Thyroid gland (tissue), 4 donors: ENCODE measurements at regions not wholly inside any gene's neighbourhood (a gene's known extent, or its start where the extent isn't known, plus 50 kb on each side); places are given as distances from the start of the nearest gene placed in this dataset.

Source experiments
- DNase-seq, 2 donors: peaks; one replicate each; pipeline ENCODE4 v3.0.0-alpha.2; 2019
- H3K27ac ChIP-seq, 3 donors: fragments of 200-600 bp; sonication (generic); 1 replicate in 2 of 3; 2 replicates in 1 of 3; pipeline ENCODE4 v1.5.1; 2016 to 2019; ENCODE audit warnings: mild to moderate bottlenecking in 1 of 3, moderate library complexity in 1 of 3
- H3K27me3 ChIP-seq: fragments of 200-600 bp; sonication (generic); one replicate; pipeline ENCODE4 v1.5.1; 2019
- H3K36me3 ChIP-seq, 2 donors: fragments of 200-600 bp; sonication (generic); one replicate each; pipeline ENCODE4 v1.5.1; 2016 to 2019
- H3K4me1 ChIP-seq, 2 donors: fragments of 200-600 bp; sonication (generic); one replicate each; pipeline ENCODE4 v1.5.1; 2017 to 2019
- H3K4me3 ChIP-seq, 3 donors: fragments of 200-600 bp; sonication (generic); replicated peaks in 1 of 3; 1 replicate in 2 of 3; 2 replicates in 1 of 3; pipeline ENCODE4 v1.5.1; 2016; ENCODE audit warnings: mild to moderate bottlenecking in 1 of 3
- H3K9me3 ChIP-seq: fragments of 200-600 bp; sonication (generic); one replicate; pipeline ENCODE4 v1.5.1; 2017
- POLR2A ChIP-seq, 2 donors: fragments of 450-650 bp; IDR thresholded peaks; one replicate each; pipeline ENCODE4 v1.6.1; 2017; ENCODE audit warnings: antibody characterized with exemption in 2 of 2, mild to moderate bottlenecking in 2 of 2, moderate library complexity in 1 of 2
- WGBS, 2 donors: methylation state at CpG; one replicate each; pipeline ENCODE4 v1.1.5; 2017; 5-methylcytosine and 5-hydroxymethylcytosine counted together
- intact Hi-C: fragments of 100-400 bp; cut with DNase I; formaldehyde crosslinking; loops from one replicate; pipeline ENCODE4 v1.15.1; 2023
- TF ChIP-seq, protein P1 (sequence below), 6 experiments: fragments of 200-600 bp in 3 of 6; fragments of 450-650 bp in 3 of 6; sonication (generic) in 3 of 6; IDR thresholded peaks; one replicate each; pipeline ENCODE4 v1.5.1; 2016 to 2019; ENCODE audit warnings: antibody characterized with exemption in 6 of 6, mild to moderate bottlenecking in 2 of 6, inconsistent platforms in 1 of 6, moderate library complexity in 1 of 6

DNA sequence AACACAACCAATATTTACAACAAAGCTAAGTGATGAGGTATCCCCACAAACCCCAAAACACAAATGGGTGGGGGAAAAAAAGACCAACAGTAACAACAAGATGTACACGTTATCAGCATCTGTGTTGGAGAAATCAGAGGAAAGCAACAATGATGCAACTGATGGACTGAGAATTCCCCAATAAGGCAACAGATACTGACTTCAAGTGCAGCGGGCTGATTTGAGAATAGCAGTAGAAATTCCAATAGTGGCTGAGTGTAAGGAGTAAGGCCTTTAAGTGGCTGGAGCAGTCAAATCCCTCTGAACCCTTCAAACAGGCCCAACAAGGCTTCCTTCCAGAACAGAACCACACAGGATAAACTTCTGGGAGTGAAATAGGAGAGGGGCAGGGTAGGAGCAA is 97.6 kb downstream of the TM2D1 start:
- Histone ChIP-seq H3K4me1 (no peaks in the 10 kb centered on the region), H3K9me3 (no peaks in the 10 kb centered on the region), H3K27ac (no peak overlapping the region), H3K27me3 (no peaks in the 10 kb centered on the region), H3K4me3 (no peak overlapping the region), H3K36me3 (no peaks in the 10 kb centered on the region)
- no peak for TF ChIP-seq POLR2A (IDR thresholded peaks at IDR 0.05)
- TF ChIP-seq, protein P1, sequence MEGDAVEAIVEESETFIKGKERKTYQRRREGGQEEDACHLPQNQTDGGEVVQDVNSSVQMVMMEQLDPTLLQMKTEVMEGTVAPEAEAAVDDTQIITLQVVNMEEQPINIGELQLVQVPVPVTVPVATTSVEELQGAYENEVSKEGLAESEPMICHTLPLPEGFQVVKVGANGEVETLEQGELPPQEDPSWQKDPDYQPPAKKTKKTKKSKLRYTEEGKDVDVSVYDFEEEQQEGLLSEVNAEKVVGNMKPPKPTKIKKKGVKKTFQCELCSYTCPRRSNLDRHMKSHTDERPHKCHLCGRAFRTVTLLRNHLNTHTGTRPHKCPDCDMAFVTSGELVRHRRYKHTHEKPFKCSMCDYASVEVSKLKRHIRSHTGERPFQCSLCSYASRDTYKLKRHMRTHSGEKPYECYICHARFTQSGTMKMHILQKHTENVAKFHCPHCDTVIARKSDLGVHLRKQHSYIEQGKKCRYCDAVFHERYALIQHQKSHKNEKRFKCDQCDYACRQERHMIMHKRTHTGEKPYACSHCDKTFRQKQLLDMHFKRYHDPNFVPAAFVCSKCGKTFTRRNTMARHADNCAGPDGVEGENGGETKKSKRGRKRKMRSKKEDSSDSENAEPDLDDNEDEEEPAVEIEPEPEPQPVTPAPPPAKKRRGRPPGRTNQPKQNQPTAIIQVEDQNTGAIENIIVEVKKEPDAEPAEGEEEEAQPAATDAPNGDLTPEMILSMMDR (IDR thresholded peaks at IDR 0.05) = no peak
- intact Hi-C loops = no loop called here
- 88% methylated on average over 2 of the region's 2 CpGs for WGBS, 2 donors
- no peak for DNase-seq

DNA sequence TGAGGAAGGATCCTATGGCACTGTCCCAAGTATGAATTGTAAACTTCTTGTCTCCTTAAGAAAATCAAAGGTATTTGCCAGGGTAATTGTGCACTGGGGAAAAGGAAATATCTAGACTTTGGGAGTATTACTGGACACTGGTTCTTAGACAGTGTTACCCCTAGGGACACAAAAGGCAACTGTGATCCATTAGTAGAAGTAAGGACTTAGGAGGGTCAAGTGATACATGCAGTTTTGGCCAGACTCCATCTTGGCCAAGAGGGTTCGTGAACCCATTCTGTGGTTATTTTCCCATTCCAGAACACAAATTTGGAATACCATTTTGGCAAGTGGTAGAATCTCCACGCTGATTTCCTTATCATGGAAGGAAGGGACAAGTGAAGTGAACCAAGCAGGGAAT is 98.1 kb downstream of the TM2D1 start:
- Histone ChIP-seq H3K9me3 (no peaks in the 10 kb centered on the region), H3K4me1 (no peaks in the 10 kb centered on the region), H3K27me3 (no peaks in the 10 kb centered on the region), H3K27ac (no peak overlapping the region), H3K36me3 (no peaks in the 10 kb centered on the region), H3K4me3 (no peak overlapping the region)
- intact Hi-C loops = no loop called here
- TF ChIP-seq, protein P1 (IDR thresholded peaks at IDR 0.05) = no peak
- TF ChIP-seq POLR2A (IDR thresholded peaks at IDR 0.05) = no peak
- peak in 1 of 2 donors; percentile 8 for DNase-seq
- 73 to 75% methylated on average over 2 of the region's 2 CpGs for WGBS, 2 donors

DNA sequence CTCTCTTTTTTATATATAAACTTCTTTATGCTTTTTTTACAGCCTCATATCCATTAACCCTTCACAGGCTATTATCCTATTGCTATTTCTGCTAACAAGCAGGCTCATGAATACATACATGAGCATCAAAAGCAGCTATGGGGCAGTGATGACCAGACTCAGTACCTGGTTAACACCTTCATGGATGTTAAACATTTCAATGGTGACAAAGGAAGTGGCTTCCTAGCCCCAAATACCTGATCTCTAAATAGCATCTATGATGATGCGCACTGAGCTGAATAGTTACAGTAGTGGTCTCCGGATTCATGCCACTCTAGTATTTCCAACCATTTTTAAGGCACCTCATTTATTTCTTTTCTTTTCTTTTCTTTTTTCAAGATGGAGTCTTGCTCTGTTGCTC is 101.1 kb downstream of the TM2D1 start:
- H3K9me3 ChIP-seq = no peaks in the 10 kb centered on the region
- no peaks in the 10 kb centered on the region for H3K4me1 ChIP-seq
- no peaks in the 10 kb centered on the region for H3K27me3 ChIP-seq
- 93 to 96% methylated on average over 2 of the region's 2 CpGs for WGBS, 2 donors
- no peaks in the 10 kb centered on the region for H3K36me3 ChIP-seq
- no peak overlapping the region for H3K4me3 ChIP-seq
- TF ChIP-seq POLR2A (IDR thresholded peaks at IDR 0.05) = no peak
- TF ChIP-seq, protein P1 (IDR thresholded peaks at IDR 0.05) = no peak
- no peak overlapping the region for H3K27ac ChIP-seq
- DNase-seq = no peak
- intact Hi-C loops = no loop called here

DNA sequence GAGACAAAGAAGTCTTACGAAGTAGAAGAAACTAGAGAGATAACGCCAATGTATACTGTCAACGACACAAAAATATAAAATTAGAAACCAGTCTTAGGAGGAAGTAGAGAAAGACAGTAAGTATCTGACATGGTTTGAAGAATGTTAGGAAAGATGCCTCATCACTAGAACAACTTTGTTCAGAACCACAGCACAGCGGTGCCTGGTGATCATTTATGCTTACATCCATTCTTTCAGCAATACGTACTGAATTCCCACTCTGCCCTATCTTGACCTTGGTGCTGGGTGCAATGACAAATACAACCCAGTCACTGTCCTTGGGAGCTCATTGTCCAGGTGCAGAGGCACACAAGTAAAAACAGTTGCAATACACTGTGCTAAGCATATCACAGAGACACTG is 104.4 kb downstream of the TM2D1 start:
- no peak for DNase-seq
- 74 to 82% methylated on average over 5 of the region's 5 CpGs for WGBS, 2 donors
- TF ChIP-seq, protein P1 (IDR thresholded peaks at IDR 0.05) = no peak
- TF ChIP-seq POLR2A (IDR thresholded peaks at IDR 0.05) = no peak
- H3K9me3 ChIP-seq = no peaks in the 10 kb centered on the region
- intact Hi-C loops = no loop called here
- H3K4me1 ChIP-seq = no peaks in the 10 kb centered on the region
- no peak overlapping the region for H3K27ac ChIP-seq
- H3K36me3 ChIP-seq = no peaks in the 10 kb centered on the region
- H3K4me3 ChIP-seq = no peak overlapping the region
- no peaks in the 10 kb centered on the region for H3K27me3 ChIP-seq

DNA sequence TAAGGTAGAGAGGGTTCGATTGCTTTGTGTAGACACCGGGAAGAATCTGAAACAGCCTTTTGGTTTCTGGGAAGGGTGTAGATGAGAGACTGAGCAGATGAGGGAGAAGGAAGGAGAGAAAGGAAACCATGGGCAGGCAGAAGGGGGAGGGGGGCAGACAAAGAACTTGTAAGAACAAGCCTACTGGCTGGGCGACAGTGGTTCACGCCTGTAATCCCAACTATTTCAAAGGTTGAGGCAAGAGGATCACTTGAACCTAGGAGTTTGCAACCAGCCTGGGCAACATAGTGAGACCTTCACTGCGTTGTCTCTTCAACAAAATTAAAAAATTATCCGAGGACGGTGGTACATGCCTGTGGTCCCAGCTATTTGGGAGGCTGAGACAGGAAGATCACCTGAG is 106.2 kb downstream of the TM2D1 start:
- Histone ChIP-seq H3K27me3 (no peaks in the 10 kb centered on the region), H3K9me3 (no peaks in the 10 kb centered on the region), H3K4me1 (no peaks in the 10 kb centered on the region), H3K4me3 (no peak overlapping the region), H3K27ac (no peak overlapping the region), H3K36me3 (no peaks in the 10 kb centered on the region)
- 92 to 93% methylated on average over 7 of the region's 7 CpGs for WGBS, 2 donors
- TF ChIP-seq, protein P1 (IDR thresholded peaks at IDR 0.05) = no peak
- TF ChIP-seq POLR2A (IDR thresholded peaks at IDR 0.05) = no peak
- intact Hi-C loops = no loop called here
- DNase-seq = no peak
